OCI-LY3 (cell line): ENCODE measurements at regions not wholly inside any gene's neighbourhood (a gene's known extent, or its start where the extent isn't known, plus 50 kb on each side); places are given as distances from the start of the nearest gene placed in this dataset.

Source experiments
- EZH2phosphoT487 ChIP-seq: fragments of 200-600 bp; shearing (Covaris generic); IDR thresholded peaks from 2 replicates; pipeline ENCODE4 v1.6.1; 2018; ENCODE audit warnings: antibody characterized with exemption, mixed run types, low read depth
- TF ChIP-seq, protein P1 (sequence below): fragments of 200-600, 300-600 bp; sonication (generic); IDR thresholded peaks from 2 replicates; pipeline ENCODE4 v1.5.1; 2014; ENCODE audit warnings: antibody characterized with exemption, low read length, low read depth

DNA sequence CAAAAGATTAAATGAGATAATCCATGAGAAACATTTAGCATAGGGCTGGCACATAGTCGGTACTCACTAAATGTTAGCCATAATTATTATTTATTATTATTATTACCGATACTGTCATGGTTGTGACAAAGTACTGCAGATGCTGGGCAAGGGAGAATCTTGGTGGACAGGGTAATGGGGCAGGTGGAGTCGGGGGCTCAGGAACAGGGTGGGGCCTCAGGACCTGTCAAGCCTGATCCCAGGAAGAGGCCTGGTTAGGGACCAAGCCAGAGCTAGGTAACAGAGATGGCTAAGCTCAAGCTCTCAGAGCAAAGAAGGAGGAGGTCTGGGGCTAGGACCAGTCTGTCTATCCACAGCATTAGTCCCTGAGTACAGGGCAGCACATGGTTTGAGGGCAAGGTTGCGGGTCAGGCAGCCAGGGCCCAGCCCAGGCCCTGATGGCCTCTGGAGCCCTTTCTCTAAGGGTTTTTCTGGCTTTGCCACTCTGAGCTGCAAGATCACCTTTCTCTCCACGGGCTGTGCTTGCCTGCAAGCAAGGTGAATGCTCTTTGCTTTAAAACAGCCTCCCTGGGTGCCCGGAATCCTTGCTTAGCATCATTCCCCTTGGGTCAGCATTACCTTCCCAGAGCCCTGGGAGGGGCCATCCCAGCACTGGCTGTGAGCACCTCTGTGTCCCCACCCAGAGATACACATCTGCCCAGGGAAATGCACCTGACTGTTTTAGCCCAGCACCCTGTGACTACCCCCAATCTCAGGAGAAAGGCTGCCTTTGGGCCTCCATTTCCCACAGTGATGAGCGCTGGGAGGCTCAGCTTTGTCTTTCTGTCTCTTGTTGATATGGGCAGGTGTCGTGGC, 572.0 kb downstream of the PTPRU start:
- TF ChIP-seq, protein P1, sequence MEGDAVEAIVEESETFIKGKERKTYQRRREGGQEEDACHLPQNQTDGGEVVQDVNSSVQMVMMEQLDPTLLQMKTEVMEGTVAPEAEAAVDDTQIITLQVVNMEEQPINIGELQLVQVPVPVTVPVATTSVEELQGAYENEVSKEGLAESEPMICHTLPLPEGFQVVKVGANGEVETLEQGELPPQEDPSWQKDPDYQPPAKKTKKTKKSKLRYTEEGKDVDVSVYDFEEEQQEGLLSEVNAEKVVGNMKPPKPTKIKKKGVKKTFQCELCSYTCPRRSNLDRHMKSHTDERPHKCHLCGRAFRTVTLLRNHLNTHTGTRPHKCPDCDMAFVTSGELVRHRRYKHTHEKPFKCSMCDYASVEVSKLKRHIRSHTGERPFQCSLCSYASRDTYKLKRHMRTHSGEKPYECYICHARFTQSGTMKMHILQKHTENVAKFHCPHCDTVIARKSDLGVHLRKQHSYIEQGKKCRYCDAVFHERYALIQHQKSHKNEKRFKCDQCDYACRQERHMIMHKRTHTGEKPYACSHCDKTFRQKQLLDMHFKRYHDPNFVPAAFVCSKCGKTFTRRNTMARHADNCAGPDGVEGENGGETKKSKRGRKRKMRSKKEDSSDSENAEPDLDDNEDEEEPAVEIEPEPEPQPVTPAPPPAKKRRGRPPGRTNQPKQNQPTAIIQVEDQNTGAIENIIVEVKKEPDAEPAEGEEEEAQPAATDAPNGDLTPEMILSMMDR = no peak
- TF ChIP-seq EZH2phosphoT487 = no peak
